HG02870 (cell line): ENCODE measurements at regions not wholly inside any gene's neighbourhood (a gene's known extent, or its start where the extent isn't known, plus 50 kb on each side); places are given as distances from the start of the nearest gene placed in this dataset.
"Not testable (repeated sequence)": the region's sequence is repeated elsewhere in the genome, so short reads cannot be mapped to it uniquely, and the experiment has no call there.

ENCODE experiments used
- ATAC-seq: cut with Tn5 transposase; IDR thresholded peaks from one replicate; pipeline ENCODE4 v1.9.1; 2021; ENCODE audit warnings: mild to moderate bottlenecking, moderate library complexity; ENCODE audit not compliant: unreplicated experiment

GRCh38 chr9:88835038-88835466, 156.2 kb upstream of the S1PR3 start:
- ATAC-seq = peak; percentile 91

- no peak for ATAC-seq
Observed at GRCh38 chr9:88835772-88836171, 155.5 kb upstream of the S1PR3 start.

GRCh38 chr9:88837731-88838130, 153.5 kb upstream of the S1PR3 start:
- ATAC-seq = no peak

- not testable (repeated sequence) for ATAC-seq
Observed at GRCh38 chr9:88849878-88850277, 141.4 kb upstream of the S1PR3 start.

GRCh38 chr9:88852794-88853193, 138.5 kb upstream of the S1PR3 start:
- no peak for ATAC-seq

GRCh38 chr9:88870627-88871026, 120.6 kb upstream of the S1PR3 start:
- no peak for ATAC-seq

- no peak for ATAC-seq
Observed at GRCh38 chr9:88871669-88872068, 119.6 kb upstream of the S1PR3 start.

GRCh38 chr9:88872192-88872946, 118.9 kb upstream of the S1PR3 start:
- no peak for ATAC-seq

GRCh38 chr9:88873635-88874034, 117.6 kb upstream of the S1PR3 start:
- no peak for ATAC-seq

- no peak for ATAC-seq
Observed at GRCh38 chr9:88874391-88874790, 116.9 kb upstream of the S1PR3 start.

GRCh38 chr9:88875400-88876120, 115.7 kb upstream of the S1PR3 start:
- no peak for ATAC-seq

GRCh38 chr9:88880199-88880598, 111.1 kb upstream of the S1PR3 start:
- ATAC-seq = no peak

GRCh38 chr9:88884291-88884690, 107.0 kb upstream of the S1PR3 start:
- ATAC-seq = not testable (repeated sequence)

- ATAC-seq = not testable (repeated sequence)
Observed at GRCh38 chr9:88886762-88887161, 104.5 kb upstream of the S1PR3 start.

- ATAC-seq = no peak
Observed at GRCh38 chr9:88889386-88889785, 101.9 kb upstream of the S1PR3 start.

GRCh38 chr9:88890546-88890945, 100.7 kb upstream of the S1PR3 start:
- no peak for ATAC-seq

- no peak for ATAC-seq
Observed at GRCh38 chr9:88891040-88891439, 100.2 kb upstream of the S1PR3 start.

- no peak for ATAC-seq
Observed at GRCh38 chr9:88892724-88893123, 98.5 kb upstream of the S1PR3 start.

GRCh38 chr9:88897081-88897480, 94.2 kb upstream of the S1PR3 start:
- no peak for ATAC-seq

- ATAC-seq = no peak
Observed at GRCh38 chr9:88898039-88898720, 93.1 kb upstream of the S1PR3 start.

- ATAC-seq = no peak
Observed at GRCh38 chr9:88905506-88905905, 85.8 kb upstream of the S1PR3 start.

- ATAC-seq = no peak
Observed at GRCh38 chr9:88915916-88916315, 75.4 kb upstream of the S1PR3 start.
